CD4-positive, alpha-beta T cell treated with Interferon alpha-2 for 1 hour (primary cell): ENCODE measurements at regions not wholly inside any gene's neighbourhood (a gene's known extent, or its start where the extent isn't known, plus 50 kb on each side); places are given as distances from the start of the nearest gene placed in this dataset.

ENCODE experiments used
- DNase-seq, 2 donors: peaks; one replicate each; pipeline ENCODE4 v3.0.0-alpha.2; 2020 to 2022

- no peak for DNase-seq
Measured at GRCh38 chr12:89087876-89088275, 264.4 kb downstream of the DUSP6 start.

- no peak for DNase-seq
Measured at GRCh38 chr12:89087149-89087825, 265.0 kb downstream of the DUSP6 start.

GRCh38 chr12:89085421-89085820, 266.9 kb downstream of the DUSP6 start:
- no peak for DNase-seq

GRCh38 chr12:89084751-89085150, 267.6 kb downstream of the DUSP6 start:
- no peak for DNase-seq

- DNase-seq = no peak
Measured at GRCh38 chr12:89083491-89083890, 268.8 kb downstream of the DUSP6 start.

GRCh38 chr12:89082370-89082753, 269.9 kb downstream of the DUSP6 start:
- DNase-seq = no peak

GRCh38 chr12:89081719-89082369, 270.5 kb downstream of the DUSP6 start:
- no peak for DNase-seq

- DNase-seq = no peak
Measured at GRCh38 chr12:89080793-89081465, 271.4 kb downstream of the DUSP6 start.

GRCh38 chr12:89075880-89076540, 276.3 kb downstream of the DUSP6 start:
- DNase-seq = no peak

- no peak for DNase-seq
Measured at GRCh38 chr12:89073659-89074058, 278.6 kb downstream of the DUSP6 start.

- no peak for DNase-seq
Measured at GRCh38 chr12:89073027-89073398, 279.3 kb downstream of the DUSP6 start.

- no peak for DNase-seq
Measured at GRCh38 chr12:89072294-89073026, 279.8 kb downstream of the DUSP6 start.

GRCh38 chr12:89070603-89071002, 281.7 kb downstream of the DUSP6 start:
- no peak for DNase-seq

GRCh38 chr12:89069431-89069830, 282.9 kb downstream of the DUSP6 start:
- DNase-seq = no peak

- DNase-seq = no peak
Measured at GRCh38 chr12:89067421-89068187, 284.7 kb downstream of the DUSP6 start.

- no peak for DNase-seq
Measured at GRCh38 chr12:89064780-89065179, 287.5 kb downstream of the DUSP6 start.

- no peak for DNase-seq
Measured at GRCh38 chr12:89064151-89064550, 288.1 kb downstream of the DUSP6 start.

- DNase-seq = no peak
Measured at GRCh38 chr12:89062996-89063395, 289.3 kb downstream of the DUSP6 start.

GRCh38 chr12:89059721-89060541, 292.4 kb downstream of the DUSP6 start:
- no peak for DNase-seq

- DNase-seq = no peak
Measured at GRCh38 chr12:89059056-89059455, 293.2 kb downstream of the DUSP6 start.

GRCh38 chr12:89058402-89058801, 293.9 kb downstream of the DUSP6 start:
- DNase-seq = no peak
